AG04449 (cell line): ENCODE measurements at regions not wholly inside any gene's neighbourhood (a gene's known extent, or its start where the extent isn't known, plus 50 kb on each side); places are given as distances from the start of the nearest gene placed in this dataset.

ENCODE experiments used
- CTCF ChIA-PET: fragments of 350-600 bp; formaldehyde crosslinking; extraction: SDS; loops from one replicate; lab custom pipeline; 2021; ENCODE audit warnings: antibody characterized with exemption; lab: Yijun Ruan, JAX
- POLR2A ChIA-PET: fragments of 400-600, 350-600 bp; formaldehyde crosslinking; extraction: SDS; loops from one replicate; lab custom pipeline; 2020; ENCODE audit warnings: antibody characterized with exemption, inconsistent platforms; lab: Yijun Ruan, JAX
- DNase-seq: peaks from one replicate; pipeline ENCODE4 v3.0.0-alpha.2; 2010; ENCODE audit warnings: low read depth, low spot score
- H3K4me3 ChIP-seq: 2 replicates; pipeline ENCODE4 v1.5.1; 2011; ENCODE audit warnings: low read depth, mild to moderate bottlenecking, control low read depth, low read length
- TF ChIP-seq, protein P1 (sequence below): IDR thresholded peaks from one replicate; pipeline ENCODE4 v1.5.1; 2011; ENCODE audit warnings: mild to moderate bottlenecking, moderate library complexity, low read length, control low read depth, inconsistent platforms; ENCODE audit not compliant: insufficient read depth; ENCODE audit errors: missing control alignments

DNA sequence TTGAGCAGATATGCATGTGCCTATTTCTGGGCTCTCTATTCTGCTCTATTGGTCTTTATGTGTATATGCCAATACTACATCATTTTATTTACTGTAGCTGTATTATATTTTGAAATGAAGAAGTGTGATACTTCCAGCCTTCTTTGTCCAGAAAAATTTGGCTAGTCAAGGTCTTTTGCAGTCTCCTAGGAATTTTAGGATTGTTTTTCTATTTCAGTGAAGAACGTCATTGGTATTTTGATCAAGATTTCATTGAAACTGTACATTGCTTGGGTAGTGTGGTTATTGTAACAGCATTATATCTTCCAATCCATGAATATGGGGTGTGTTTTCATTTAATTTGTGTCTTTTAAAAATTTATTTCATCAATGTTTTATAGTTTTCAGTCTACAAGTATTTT, 400.3 kb downstream of the AASDHPPT start:
- H3K4me3 ChIP-seq = no peak overlapping the region
- TF ChIP-seq, protein P1, sequence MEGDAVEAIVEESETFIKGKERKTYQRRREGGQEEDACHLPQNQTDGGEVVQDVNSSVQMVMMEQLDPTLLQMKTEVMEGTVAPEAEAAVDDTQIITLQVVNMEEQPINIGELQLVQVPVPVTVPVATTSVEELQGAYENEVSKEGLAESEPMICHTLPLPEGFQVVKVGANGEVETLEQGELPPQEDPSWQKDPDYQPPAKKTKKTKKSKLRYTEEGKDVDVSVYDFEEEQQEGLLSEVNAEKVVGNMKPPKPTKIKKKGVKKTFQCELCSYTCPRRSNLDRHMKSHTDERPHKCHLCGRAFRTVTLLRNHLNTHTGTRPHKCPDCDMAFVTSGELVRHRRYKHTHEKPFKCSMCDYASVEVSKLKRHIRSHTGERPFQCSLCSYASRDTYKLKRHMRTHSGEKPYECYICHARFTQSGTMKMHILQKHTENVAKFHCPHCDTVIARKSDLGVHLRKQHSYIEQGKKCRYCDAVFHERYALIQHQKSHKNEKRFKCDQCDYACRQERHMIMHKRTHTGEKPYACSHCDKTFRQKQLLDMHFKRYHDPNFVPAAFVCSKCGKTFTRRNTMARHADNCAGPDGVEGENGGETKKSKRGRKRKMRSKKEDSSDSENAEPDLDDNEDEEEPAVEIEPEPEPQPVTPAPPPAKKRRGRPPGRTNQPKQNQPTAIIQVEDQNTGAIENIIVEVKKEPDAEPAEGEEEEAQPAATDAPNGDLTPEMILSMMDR = no peak
- DNase-seq = no peak
- POLR2A ChIA-PET = no interaction called here
- CTCF ChIA-PET = interaction anchor here (1.0 kb wide), 1 partner anchor 10 kb away, joined by 3 read pairs; no protein-coding TSS in a partner anchor

DNA sequence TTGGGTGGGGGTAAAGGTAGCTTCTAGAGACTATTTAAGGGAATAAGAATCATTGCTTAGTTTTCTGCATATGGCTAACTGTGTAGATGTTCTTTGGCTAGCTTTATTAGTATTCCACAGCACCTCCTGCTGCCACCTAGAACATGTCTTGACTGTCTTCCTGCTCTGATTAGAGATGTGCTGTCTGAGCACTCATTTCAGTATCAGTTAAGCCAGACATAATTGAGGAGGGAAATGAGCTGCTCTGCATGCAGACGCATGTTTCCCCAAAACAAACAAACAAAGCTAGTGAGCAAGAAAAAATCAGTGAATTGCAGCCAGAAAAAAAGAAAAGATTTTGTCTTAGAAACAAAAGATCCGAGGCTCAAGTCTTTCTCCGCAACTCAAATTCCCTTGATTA, 402.2 kb downstream of the AASDHPPT start:
- TF ChIP-seq, protein P1 = no peak
- POLR2A ChIA-PET = no interaction called here
- no peak overlapping the region for H3K4me3 ChIP-seq
- CTCF ChIA-PET = interaction anchor here (0.6 to 1.2 kb wide), 5 partner anchors 11 to 538 kb away, joined by 3 read pairs; partner anchors contain the start of gene GUCY1A2
- DNase-seq = no peak

DNA sequence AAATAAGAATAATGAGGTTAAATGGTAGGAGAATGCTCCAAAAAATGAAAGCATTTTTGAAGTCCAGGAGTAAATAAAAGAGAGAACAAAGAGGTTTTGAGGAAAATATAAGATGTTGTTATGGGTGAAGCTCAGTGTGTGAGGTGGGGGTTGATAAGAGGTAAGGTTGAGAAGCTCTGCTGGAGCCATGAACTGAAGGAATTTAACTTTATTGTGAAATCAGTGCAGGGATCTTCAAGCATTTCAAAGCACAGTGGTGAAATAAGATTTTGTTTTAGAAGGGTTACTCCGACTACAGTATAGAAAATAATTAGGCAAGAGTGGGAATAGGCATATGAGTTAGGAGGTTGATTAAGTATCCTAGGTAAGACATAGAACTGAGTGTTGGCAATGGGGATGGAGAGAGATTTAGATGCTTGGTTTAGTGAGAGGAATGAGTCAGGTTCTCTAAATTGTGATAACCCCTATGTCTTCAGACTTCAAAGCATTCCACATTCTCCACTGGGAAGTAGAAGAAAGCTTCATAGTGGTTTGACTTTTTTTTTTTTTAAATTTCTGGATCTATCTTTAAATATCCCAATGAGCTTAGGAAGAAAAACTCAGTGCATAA, 403.2 kb downstream of the AASDHPPT start:
- DNase-seq = no peak
- ChIA-PET POLR2A (no interaction called here), CTCF (interaction anchor here (1.1 kb wide), 1 partner anchor 15 kb away, joined by 3 read pairs; no protein-coding TSS in a partner anchor)
- TF ChIP-seq, protein P1 = no peak
- no peak overlapping the region for H3K4me3 ChIP-seq

DNA sequence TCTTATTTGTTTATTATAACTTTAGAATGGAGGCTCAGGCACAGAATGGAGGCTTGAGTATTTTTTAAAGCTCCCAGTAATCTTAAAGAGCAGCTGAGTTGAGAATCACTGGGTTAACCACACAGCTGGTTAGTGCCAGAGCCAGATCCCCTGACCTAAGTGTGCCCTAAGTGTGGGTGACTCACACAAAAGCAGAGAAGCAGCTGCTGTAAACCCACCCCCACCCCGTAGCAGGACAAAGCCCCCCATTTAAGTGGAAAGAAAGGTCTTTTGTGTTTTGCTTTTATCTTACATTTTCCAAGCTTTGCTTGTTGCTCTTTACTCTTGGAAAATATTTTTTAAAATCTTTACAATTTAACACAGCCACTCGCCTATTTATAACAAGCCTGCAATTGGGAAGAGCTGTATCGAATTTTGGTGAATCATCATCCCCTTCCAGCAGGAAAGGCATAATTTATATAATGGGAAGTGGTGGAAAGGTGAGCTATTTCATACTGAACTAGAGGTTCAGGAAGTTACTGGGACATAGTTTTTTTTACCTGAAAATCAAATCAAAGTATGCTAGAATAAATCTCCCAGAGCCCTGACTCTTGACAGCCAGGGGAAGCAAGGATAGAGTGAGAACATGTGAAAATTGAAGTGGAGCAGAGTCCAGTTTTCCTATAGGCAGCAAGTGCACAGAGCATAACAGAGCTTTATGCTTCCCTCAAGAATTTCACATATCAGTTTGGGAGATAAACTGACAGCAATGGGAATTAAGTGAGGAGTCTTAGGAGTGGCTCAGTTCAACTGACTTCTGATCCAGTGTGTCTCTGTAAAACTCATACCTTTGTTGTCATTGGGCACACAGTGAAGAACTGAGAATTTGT, 405.7 kb downstream of the AASDHPPT start:
- H3K4me3 ChIP-seq = no peak overlapping the region; the same call in 1 of the 2 replicates
- no peak for DNase-seq
- TF ChIP-seq, protein P1 = no peak
- CTCF ChIA-PET = interaction anchor here (0.8 kb wide), 1 partner anchor 237 kb away, joined by 6 read pairs; no protein-coding TSS in a partner anchor
- POLR2A ChIA-PET = interaction anchor here (1.0 kb wide), 1 partner anchor 84 kb away, joined by 4 read pairs; no protein-coding TSS in a partner anchor

DNA sequence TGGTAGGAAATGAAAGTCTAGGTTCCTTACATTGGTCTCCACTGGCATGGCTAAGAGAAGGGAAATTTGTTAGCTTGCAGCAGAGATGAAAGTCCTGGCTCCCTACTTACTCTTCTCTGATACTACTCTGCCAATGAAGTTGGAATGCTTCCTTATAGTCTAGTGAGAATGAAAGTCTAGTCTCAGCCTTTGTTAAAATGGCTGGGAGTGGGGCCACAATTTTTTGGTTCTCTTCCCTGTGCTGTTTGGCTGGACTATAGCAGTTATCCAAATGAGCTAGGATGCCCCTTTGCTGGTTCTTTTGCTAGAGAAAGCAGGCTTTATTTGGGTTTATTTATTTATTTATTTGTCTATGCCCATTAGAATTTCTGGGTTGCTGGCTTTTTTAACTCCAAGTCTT, 414.3 kb downstream of the AASDHPPT start:
- ChIA-PET CTCF (interaction anchor here (1.3 kb wide), 1 partner anchor 92 kb away, joined by 3 read pairs; no protein-coding TSS in a partner anchor), POLR2A (no interaction called here)
- no peak for DNase-seq
- TF ChIP-seq, protein P1 = no peak
- H3K4me3 ChIP-seq = no peak overlapping the region

DNA sequence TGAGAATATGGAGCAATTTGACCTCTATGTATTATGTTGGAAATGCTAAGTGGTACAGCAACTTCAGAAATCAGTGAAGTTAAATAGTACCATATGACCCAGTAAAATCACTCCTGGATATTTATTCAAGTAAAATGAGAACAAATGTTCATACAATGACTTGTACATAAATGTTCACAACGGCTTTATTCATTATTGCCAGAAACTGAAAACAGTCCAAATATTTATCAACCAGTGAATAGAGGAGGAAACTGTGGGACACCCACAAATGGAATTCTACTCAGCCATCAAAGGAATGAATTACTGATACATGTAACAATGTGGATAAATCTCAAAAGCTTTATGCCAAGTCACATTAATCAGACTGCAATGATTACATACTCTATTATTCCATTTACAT, 416.3 kb downstream of the AASDHPPT start:
- TF ChIP-seq, protein P1 = no peak
- no peak for DNase-seq
- H3K4me3 ChIP-seq = no peak overlapping the region
- ChIA-PET POLR2A (no interaction called here), CTCF (no interaction called here)
